GM23338 (cell line): ENCODE measurements at regions not wholly inside any gene's neighbourhood (a gene's known extent, or its start where the extent isn't known, plus 50 kb on each side); places are given as distances from the start of the nearest gene placed in this dataset.

Experiments
- ATAC-seq: fragments of 200-7000 bp; cut with Tn5 transposase; 3 replicates; pipeline ENCODE4 v1.9.1; 2020
- DNase-seq: peaks from one replicate; pipeline ENCODE4 v3.0.0-alpha.2; 2015; ENCODE audit warnings: low spot score
- H2AFZ ChIP-seq: fragments of 200-600 bp; sonication (generic); 2 replicates; pipeline ENCODE4 v1.8.0; 2016; ENCODE audit warnings: antibody characterized with exemption, mild to moderate bottlenecking, moderate library complexity
- H3F3A ChIP-seq: fragments of 200-600 bp; sonication (generic); replicated peaks from 2 replicates; pipeline ENCODE4 v1.8.0; 2017; ENCODE audit warnings: antibody characterized with exemption, mixed run types, low read depth
- H3K27ac ChIP-seq: fragments of 200-600 bp; sonication (generic); 2 replicates; pipeline ENCODE4 v1.6.1; 2016; ENCODE audit warnings: low read depth
- H3K27me3 ChIP-seq: fragments of 200-600 bp; sonication (generic); 2 replicates; pipeline ENCODE4 v1.8.0; 2016; ENCODE audit warnings: mild to moderate bottlenecking, mixed run types, moderate library complexity; ENCODE audit not compliant: insufficient read depth
- H3K36me3 ChIP-seq: fragments of 200-600 bp; sonication (generic); 2 replicates; pipeline ENCODE4 v1.8.0; 2016; ENCODE audit warnings: mild to moderate bottlenecking; ENCODE audit not compliant: insufficient read depth
- H3K4me1 ChIP-seq: fragments of 200-600 bp; sonication (generic); 2 replicates; pipeline ENCODE4 v1.8.0; 2016; ENCODE audit warnings: mild to moderate bottlenecking, moderate library complexity; ENCODE audit not compliant: insufficient read depth
- H3K4me2 ChIP-seq: fragments of 200-600 bp; sonication (generic); 2 replicates; pipeline ENCODE4 v1.7.1; 2017; ENCODE audit warnings: mixed run types
- H3K4me3 ChIP-seq: fragments of 200-600 bp; sonication (generic); 2 replicates; pipeline ENCODE4 v1.6.1; 2016; ENCODE audit warnings: mixed run types
- H3K79me2 ChIP-seq: fragments of 200-600 bp; sonication (generic); replicated peaks from 2 replicates; pipeline ENCODE4 v1.8.0; 2017; ENCODE audit warnings: mild to moderate bottlenecking; ENCODE audit not compliant: insufficient read depth
- H3K9me2 ChIP-seq: fragments of 200-600 bp; sonication (generic); 2 replicates; pipeline ENCODE4 v1.8.0; 2017; ENCODE audit not compliant: insufficient read depth
- H4K20me1 ChIP-seq: fragments of 200-600 bp; sonication (generic); replicated peaks from 2 replicates; pipeline ENCODE4 v1.8.0; 2017; ENCODE audit warnings: mild to moderate bottlenecking; ENCODE audit not compliant: insufficient read depth
- H3K27ac Mint-ChIP-seq: 2 replicates; pipeline ENCODE4 v1.8.0; 2020; ENCODE audit warnings: inconsistent platforms, mild to moderate bottlenecking, moderate library complexity, mixed read lengths
- H3K27me3 Mint-ChIP-seq: 3 replicates; pipeline ENCODE4 v1.8.0; 2022; ENCODE audit warnings: low read depth, mild to moderate bottlenecking, moderate library complexity, mixed read lengths, inconsistent platforms; ENCODE audit not compliant: insufficient read depth, poor library complexity
- H3K36me3 Mint-ChIP-seq: 3 replicates; pipeline ENCODE4 v1.8.0; 2021; ENCODE audit warnings: low read depth, mild to moderate bottlenecking, inconsistent platforms, moderate library complexity, mixed read lengths
- H3K4me1 Mint-ChIP-seq: 3 replicates; pipeline ENCODE4 v1.8.0; 2020; ENCODE audit warnings: mild to moderate bottlenecking, inconsistent platforms, mixed read lengths
- H3K4me3 Mint-ChIP-seq: 3 replicates; pipeline ENCODE4 v1.8.0; 2021; ENCODE audit warnings: moderate library complexity, mild to moderate bottlenecking, inconsistent platforms, mixed read lengths
- H3K9me3 Mint-ChIP-seq: 3 replicates; pipeline ENCODE4 v1.8.0; 2020; ENCODE audit warnings: moderate library complexity, mild to moderate bottlenecking, inconsistent platforms, mixed read lengths
- CREB1 ChIP-seq: fragments of 250-450 bp; sonication (Bioruptor Pico); IDR thresholded peaks from 2 replicates; pipeline ENCODE4 v1.5.0; 2020; ENCODE audit warnings: low read depth, mild to moderate bottlenecking, moderate library complexity
- JUNB ChIP-seq: IDR thresholded peaks from one replicate; pipeline ENCODE4 v1.6.1; 2016; ENCODE audit warnings: antibody characterized with exemption; ENCODE audit not compliant: unreplicated experiment
- NANOG ChIP-seq: IDR thresholded peaks from 2 replicates; pipeline ENCODE4 v1.6.1; 2016; ENCODE audit warnings: antibody characterized with exemption, borderline replicate concordance
- STAT1 ChIP-seq: IDR thresholded peaks from one replicate; pipeline ENCODE4 v1.6.1; 2016; ENCODE audit warnings: antibody characterized with exemption; ENCODE audit not compliant: unreplicated experiment
- ZNF114 ChIP-seq: fragments of 250-450 bp; sonication (Bioruptor Pico); IDR thresholded peaks from 2 replicates; pipeline ENCODE4 v1.5.0; 2020; ENCODE audit warnings: mild to moderate bottlenecking, moderate library complexity
- ZNF331 ChIP-seq: fragments of 250-450 bp; sonication (Bioruptor Pico); IDR thresholded peaks from 2 replicates; pipeline ENCODE4 v1.5.0; 2020; ENCODE audit warnings: low read depth, mild to moderate bottlenecking, moderate library complexity
- TF ChIP-seq, protein P1 (sequence below): fragments of 250-450 bp; sonication (Bioruptor Pico); IDR thresholded peaks from 2 replicates; pipeline ENCODE4 v1.5.0; 2020; ENCODE audit warnings: mild to moderate bottlenecking, moderate library complexity
- TF ChIP-seq, protein P2 (sequence below): IDR thresholded peaks from one replicate; pipeline ENCODE4 v1.6.1; 2018; ENCODE audit warnings: antibody characterized with exemption; ENCODE audit not compliant: unreplicated experiment
- TF ChIP-seq, protein P3 (sequence below), 2 experiments: fragments of 200-600 bp in 1 of 2; sonication (generic) in 1 of 2; conservative IDR thresholded peaks; 2 replicates each; pipeline versions ENCODE4 v1.5.1 to v1.6.1; 2016 to 2017; ENCODE audit warnings: antibody characterized with exemption in 2 of 2, low read depth in 2 of 2, mild to moderate bottlenecking in 2 of 2, moderate library complexity in 1 of 2

DNA sequence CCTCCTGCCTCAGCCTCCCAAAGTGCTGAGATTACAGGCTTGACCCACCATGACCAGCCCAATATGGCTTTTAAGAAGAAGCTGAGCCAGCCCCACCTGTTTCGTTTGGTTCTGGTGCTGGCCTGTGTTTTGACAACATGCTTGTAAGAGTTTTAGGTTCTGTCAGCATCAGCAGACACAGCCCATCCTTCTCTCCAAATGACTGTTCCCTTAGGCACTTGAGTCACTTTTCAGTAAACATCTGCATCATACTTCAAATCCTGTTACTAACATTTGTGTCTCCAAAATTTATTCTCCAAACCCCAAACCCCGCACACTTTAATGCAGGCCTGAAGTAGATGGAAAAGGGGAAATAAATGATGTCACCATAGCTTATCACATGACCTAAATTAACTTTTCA is 1118.5 kb downstream of the TSN start (continued):
- TF ChIP-seq, protein P1, sequence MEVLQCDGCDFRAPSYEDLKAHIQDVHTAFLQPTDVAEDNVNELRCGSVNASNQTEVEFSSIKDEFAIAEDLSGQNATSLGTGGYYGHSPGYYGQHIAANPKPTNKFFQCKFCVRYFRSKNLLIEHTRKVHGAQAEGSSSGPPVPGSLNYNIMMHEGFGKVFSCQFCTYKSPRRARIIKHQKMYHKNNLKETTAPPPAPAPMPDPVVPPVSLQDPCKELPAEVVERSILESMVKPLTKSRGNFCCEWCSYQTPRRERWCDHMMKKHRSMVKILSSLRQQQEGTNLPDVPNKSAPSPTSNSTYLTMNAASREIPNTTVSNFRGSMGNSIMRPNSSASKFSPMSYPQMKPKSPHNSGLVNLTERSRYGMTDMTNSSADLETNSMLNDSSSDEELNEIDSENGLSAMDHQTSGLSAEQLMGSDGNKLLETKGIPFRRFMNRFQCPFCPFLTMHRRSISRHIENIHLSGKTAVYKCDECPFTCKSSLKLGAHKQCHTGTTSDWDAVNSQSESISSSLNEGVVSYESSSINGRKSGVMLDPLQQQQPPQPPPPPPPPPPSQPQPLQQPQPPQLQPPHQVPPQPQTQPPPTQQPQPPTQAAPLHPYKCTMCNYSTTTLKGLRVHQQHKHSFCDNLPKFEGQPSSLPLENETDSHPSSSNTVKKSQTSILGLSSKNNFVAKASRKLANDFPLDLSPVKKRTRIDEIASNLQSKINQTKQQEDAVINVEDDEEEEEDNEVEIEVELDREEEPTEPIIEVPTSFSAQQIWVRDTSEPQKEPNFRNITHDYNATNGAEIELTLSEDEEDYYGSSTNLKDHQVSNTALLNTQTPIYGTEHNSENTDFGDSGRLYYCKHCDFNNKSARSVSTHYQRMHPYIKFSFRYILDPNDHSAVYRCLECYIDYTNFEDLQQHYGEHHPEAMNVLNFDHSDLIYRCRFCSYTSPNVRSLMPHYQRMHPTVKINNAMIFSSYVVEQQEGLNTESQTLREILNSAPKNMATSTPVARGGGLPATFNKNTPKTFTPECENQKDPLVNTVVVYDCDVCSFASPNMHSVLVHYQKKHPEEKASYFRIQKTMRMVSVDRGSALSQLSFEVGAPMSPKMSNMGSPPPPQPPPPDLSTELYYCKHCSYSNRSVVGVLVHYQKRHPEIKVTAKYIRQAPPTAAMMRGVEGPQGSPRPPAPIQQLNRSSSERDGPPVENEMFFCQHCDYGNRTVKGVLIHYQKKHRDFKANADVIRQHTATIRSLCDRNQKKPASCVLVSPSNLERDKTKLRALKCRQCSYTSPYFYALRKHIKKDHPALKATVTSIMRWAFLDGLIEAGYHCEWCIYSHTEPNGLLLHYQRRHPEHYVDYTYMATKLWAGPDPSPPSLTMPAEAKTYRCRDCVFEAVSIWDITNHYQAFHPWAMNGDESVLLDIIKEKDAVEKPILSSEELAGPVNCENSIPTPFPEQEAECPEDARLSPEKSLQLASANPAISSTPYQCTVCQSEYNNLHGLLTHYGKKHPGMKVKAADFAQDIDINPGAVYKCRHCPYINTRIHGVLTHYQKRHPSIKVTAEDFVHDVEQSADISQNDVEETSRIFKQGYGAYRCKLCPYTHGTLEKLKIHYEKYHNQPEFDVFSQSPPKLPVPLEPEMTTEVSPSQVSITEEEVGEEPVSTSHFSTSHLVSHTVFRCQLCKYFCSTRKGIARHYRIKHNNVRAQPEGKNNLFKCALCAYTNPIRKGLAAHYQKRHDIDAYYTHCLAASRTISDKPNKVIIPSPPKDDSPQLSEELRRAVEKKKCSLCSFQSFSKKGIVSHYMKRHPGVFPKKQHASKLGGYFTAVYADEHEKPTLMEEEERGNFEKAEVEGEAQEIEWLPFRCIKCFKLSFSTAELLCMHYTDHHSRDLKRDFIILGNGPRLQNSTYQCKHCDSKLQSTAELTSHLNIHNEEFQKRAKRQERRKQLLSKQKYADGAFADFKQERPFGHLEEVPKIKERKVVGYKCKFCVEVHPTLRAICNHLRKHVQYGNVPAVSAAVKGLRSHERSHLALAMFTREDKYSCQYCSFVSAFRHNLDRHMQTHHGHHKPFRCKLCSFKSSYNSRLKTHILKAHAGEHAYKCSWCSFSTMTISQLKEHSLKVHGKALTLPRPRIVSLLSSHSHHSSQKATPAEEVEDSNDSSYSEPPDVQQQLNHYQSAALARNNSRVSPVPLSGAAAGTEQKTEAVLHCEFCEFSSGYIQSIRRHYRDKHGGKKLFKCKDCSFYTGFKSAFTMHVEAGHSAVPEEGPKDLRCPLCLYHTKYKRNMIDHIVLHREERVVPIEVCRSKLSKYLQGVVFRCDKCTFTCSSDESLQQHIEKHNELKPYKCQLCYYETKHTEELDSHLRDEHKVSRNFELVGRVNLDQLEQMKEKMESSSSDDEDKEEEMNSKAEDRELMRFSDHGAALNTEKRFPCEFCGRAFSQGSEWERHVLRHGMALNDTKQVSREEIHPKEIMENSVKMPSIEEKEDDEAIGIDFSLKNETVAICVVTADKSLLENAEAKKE (CRISPR knock-in tag) = no peak
- no peak for TF ChIP-seq ZNF114 (CRISPR knock-in tag)
- no peak for TF ChIP-seq NANOG

DNA sequence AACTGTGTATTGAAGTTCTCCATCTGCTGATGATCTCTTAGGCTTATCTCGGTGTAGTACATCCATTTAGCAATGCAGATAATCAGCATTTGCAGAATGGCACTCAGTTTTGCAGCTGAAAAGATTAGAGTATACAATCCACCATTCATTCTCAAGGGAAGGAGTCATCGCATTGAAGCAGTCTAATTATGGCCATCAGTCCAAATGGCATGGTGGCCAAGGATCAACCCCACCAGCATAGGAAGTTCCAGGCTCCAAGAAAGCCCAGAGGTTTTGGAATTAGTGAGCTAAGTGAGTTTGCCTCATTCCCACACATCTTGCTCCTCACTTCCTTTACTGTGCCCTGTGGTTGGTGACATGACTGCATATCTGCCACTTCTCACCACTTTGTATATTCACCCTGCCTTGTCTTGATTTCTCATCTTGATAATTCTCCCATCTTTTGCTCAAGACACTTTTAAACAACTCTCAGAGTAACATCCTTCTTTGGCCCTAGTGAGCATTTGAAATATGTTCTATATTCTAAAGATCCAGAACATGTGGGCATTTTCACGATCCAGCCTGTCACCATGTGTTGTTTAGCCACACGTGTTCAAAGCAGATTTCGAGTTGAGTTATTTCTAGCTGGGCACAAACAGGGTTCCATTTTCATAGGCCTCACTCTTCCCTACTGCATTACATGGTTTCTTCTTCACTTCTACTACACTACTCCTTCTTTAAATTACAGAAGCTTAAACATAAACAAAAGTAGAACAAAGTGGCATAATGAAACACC is 1119.8 kb downstream of the TSN start:
- no peaks in the 10 kb centered on the region for H3F3A ChIP-seq
- DNase-seq (no peak), ATAC-seq (no peak)
- H3K36me3 ChIP-seq = no peaks in the 10 kb centered on the region
- H3K4me3 Mint-ChIP-seq = no peak overlapping the region
- no peaks in the 10 kb centered on the region for H3K4me1 Mint-ChIP-seq
- H3K9me2 ChIP-seq = peaks cover 8% of the 10 kb centered on the region; the same call in 1 of the 2 replicates
- no peaks in the 10 kb centered on the region for H4K20me1 ChIP-seq
- H3K27me3 ChIP-seq = no peaks in the 10 kb centered on the region
- no peak overlapping the region for H3K27ac Mint-ChIP-seq
- H3K9me3 Mint-ChIP-seq = no peaks in the 10 kb centered on the region; the same call in 2 of the 3 replicates
- no peaks in the 10 kb centered on the region for H3K79me2 ChIP-seq
- H3K4me3 ChIP-seq = no peak overlapping the region
- no peak overlapping the region; the same call in 1 of the 2 replicates for H2AFZ ChIP-seq
- H3K27ac ChIP-seq = no peak overlapping the region
- no peaks in the 10 kb centered on the region; the same call in 2 of the 3 replicates for H3K36me3 Mint-ChIP-seq
- H3K4me1 ChIP-seq = no peaks in the 10 kb centered on the region
- no peak overlapping the region for H3K4me2 ChIP-seq
- no peaks in the 10 kb centered on the region for H3K27me3 Mint-ChIP-seq
- TF ChIP-seq, protein P2, sequence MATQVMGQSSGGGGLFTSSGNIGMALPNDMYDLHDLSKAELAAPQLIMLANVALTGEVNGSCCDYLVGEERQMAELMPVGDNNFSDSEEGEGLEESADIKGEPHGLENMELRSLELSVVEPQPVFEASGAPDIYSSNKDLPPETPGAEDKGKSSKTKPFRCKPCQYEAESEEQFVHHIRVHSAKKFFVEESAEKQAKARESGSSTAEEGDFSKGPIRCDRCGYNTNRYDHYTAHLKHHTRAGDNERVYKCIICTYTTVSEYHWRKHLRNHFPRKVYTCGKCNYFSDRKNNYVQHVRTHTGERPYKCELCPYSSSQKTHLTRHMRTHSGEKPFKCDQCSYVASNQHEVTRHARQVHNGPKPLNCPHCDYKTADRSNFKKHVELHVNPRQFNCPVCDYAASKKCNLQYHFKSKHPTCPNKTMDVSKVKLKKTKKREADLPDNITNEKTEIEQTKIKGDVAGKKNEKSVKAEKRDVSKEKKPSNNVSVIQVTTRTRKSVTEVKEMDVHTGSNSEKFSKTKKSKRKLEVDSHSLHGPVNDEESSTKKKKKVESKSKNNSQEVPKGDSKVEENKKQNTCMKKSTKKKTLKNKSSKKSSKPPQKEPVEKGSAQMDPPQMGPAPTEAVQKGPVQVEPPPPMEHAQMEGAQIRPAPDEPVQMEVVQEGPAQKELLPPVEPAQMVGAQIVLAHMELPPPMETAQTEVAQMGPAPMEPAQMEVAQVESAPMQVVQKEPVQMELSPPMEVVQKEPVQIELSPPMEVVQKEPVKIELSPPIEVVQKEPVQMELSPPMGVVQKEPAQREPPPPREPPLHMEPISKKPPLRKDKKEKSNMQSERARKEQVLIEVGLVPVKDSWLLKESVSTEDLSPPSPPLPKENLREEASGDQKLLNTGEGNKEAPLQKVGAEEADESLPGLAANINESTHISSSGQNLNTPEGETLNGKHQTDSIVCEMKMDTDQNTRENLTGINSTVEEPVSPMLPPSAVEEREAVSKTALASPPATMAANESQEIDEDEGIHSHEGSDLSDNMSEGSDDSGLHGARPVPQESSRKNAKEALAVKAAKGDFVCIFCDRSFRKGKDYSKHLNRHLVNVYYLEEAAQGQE = no peak
- no peak for TF ChIP-seq ZNF114 (CRISPR knock-in tag)
- TF ChIP-seq, protein P3, sequence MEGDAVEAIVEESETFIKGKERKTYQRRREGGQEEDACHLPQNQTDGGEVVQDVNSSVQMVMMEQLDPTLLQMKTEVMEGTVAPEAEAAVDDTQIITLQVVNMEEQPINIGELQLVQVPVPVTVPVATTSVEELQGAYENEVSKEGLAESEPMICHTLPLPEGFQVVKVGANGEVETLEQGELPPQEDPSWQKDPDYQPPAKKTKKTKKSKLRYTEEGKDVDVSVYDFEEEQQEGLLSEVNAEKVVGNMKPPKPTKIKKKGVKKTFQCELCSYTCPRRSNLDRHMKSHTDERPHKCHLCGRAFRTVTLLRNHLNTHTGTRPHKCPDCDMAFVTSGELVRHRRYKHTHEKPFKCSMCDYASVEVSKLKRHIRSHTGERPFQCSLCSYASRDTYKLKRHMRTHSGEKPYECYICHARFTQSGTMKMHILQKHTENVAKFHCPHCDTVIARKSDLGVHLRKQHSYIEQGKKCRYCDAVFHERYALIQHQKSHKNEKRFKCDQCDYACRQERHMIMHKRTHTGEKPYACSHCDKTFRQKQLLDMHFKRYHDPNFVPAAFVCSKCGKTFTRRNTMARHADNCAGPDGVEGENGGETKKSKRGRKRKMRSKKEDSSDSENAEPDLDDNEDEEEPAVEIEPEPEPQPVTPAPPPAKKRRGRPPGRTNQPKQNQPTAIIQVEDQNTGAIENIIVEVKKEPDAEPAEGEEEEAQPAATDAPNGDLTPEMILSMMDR (conservative IDR thresholded peaks at IDR 0.05; ENCODE audit: low read depth in 2 of 2) = no peak
- TF ChIP-seq STAT1 = no peak
- no peak for TF ChIP-seq JUNB
- TF ChIP-seq ZNF331 (CRISPR knock-in tag) = no peak
- TF ChIP-seq CREB1 (CRISPR knock-in tag) = no peak
- TF ChIP-seq NANOG = no peak
